ENCODE measurements at regions not wholly inside any gene's neighbourhood (a gene's known extent, or its start where the extent isn't known, plus 50 kb on each side); places are given as distances from the start of the nearest gene placed in this dataset.

DNA sequence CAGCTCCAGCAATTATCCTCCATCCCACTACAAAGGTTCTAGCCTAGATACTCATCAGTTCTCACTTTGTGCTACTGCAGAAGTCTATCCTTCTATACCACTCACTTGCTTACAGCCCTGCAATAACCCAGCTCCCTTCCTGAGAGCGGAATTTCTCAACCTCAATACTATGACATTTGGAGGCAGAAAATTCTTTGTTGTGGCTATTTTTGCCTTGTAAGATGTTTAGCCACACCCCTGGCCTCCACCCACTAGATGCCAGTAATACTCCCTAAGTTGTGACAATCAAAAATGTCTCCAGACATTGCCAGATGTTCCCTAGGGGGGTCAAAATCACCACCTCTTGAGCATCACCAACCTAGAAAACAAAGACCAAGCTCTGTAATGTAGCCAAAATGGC is 149.5 kb downstream of the QDPR start:
- Mint-ChIP-seq H3K9me3 (no peaks in the 10 kb centered on the region), H3K36me3 (ENCODE audit: low read depth) (no peaks in the 10 kb centered on the region), H3K4me3 (no peak overlapping the region), H3K27ac (no peak overlapping the region), H3K4me1 (peaks cover 3% of the 10 kb centered on the region), H3K27me3 (ENCODE audit: low read depth) (peaks cover 5% of the 10 kb centered on the region)
- no peak for TF ChIP-seq CTCF (IDR thresholded peaks at IDR 0.05; ENCODE audit: unreplicated experiment in 3 of 3)

DNA sequence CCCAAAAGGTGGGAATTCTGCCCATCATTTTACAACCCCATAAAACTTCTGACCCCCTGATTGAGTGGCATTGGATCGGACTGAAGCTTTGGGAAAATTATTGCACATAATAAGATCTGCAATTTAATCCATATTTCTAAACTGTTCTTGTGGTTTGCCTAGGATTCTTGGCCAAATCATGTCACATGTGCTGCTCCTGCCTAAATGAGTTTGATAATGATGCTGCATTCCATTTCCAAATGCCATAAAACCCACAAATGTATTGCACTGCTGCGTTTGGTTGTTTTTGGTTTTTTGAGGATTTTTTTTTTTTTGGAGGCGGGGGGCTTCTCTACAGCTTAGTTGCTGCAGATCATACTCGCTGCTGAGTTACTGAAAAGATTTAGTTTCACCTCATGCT is 153.6 kb downstream of the QDPR start:
- TF ChIP-seq CTCF (IDR thresholded peaks at IDR 0.05; ENCODE audit: unreplicated experiment in 3 of 3), result no peak
- Mint-ChIP-seq H3K4me1 (no peaks in the 10 kb centered on the region), H3K27ac (no peak overlapping the region), H3K36me3 (ENCODE audit: low read depth) (no peaks in the 10 kb centered on the region), H3K27me3 (ENCODE audit: low read depth) (no peaks in the 10 kb centered on the region), H3K9me3 (peaks cover 17% of the 10 kb centered on the region), H3K4me3 (no peak overlapping the region)

- no peaks in the 10 kb centered on the region for H3K4me1 Mint-ChIP-seq
- H3K27ac Mint-ChIP-seq, result no peak overlapping the region
- H3K9me3 Mint-ChIP-seq, result peaks cover 17% of the 10 kb centered on the region
- H3K27me3 Mint-ChIP-seq (ENCODE audit: low read depth), result no peaks in the 10 kb centered on the region
- no peaks in the 10 kb centered on the region for H3K36me3 Mint-ChIP-seq (ENCODE audit: low read depth)
- no peak for TF ChIP-seq CTCF (IDR thresholded peaks at IDR 0.05; ENCODE audit: unreplicated experiment in 3 of 3)
- H3K4me3 Mint-ChIP-seq, result no peak overlapping the region
These were observed 155.0 kb downstream of the QDPR start for GRCh38 chr4:17356926-17357325.

DNA sequence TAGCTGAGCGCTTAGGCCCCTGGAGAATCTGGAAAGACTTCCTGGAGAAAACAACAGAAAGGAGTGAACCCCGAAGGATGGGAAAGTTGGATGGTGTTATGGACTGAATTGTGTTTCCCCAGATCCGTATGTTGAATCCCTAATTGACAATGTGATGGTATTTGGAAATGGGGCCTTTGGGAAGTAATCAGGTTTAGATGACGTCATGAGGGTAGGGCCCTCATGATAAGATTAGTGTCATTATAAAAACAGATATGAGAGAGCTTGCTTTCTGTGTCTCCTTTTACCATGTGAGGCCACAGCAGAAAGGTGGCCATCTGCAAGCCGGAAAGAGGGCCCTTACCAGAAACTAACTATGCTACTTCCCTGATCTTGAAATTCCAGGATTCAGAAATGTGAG is 159.5 kb downstream of the QDPR start:
- peaks cover 20% of the 10 kb centered on the region for H3K9me3 Mint-ChIP-seq
- no peak for TF ChIP-seq CTCF (IDR thresholded peaks at IDR 0.05; ENCODE audit: unreplicated experiment in 3 of 3)
- H3K27me3 Mint-ChIP-seq (ENCODE audit: low read depth), result no peaks in the 10 kb centered on the region
- H3K4me3 Mint-ChIP-seq, result no peak overlapping the region
- no peaks in the 10 kb centered on the region for H3K4me1 Mint-ChIP-seq
- H3K36me3 Mint-ChIP-seq (ENCODE audit: low read depth), result no peaks in the 10 kb centered on the region
- no peak overlapping the region for H3K27ac Mint-ChIP-seq

- Mint-ChIP-seq H3K36me3 (ENCODE audit: low read depth) (no peaks in the 10 kb centered on the region), H3K4me1 (no peaks in the 10 kb centered on the region)
These were observed 164.4 kb downstream of the QDPR start for GRCh38 chr4:17347445-17347844.

More at GRCh38 chr4:17347445-17347844, 164.4 kb downstream of the QDPR start:
- Mint-ChIP-seq H3K27me3 (ENCODE audit: low read depth) (no peaks in the 10 kb centered on the region), H3K27ac (no peak overlapping the region), H3K4me3 (no peak overlapping the region), H3K9me3 (peaks cover 3% of the 10 kb centered on the region)
- TF ChIP-seq CTCF (IDR thresholded peaks at IDR 0.05; ENCODE audit: unreplicated experiment in 3 of 3), result peak; percentile 37 to 53 (median 51)

Data from nephron (organoid).